CD4-positive, alpha-beta T cell (primary cell): ENCODE measurements at regions not wholly inside any gene's neighbourhood (a gene's known extent, or its start where the extent isn't known, plus 50 kb on each side); places are given as distances from the start of the nearest gene placed in this dataset.
"Not testable (repeated sequence)": the region's sequence is repeated elsewhere in the genome, so short reads cannot be mapped to it uniquely, and the experiment has no call there.

ENCODE experiments used
- ATAC-seq: fragments of 200-7000 bp; cut with Tn5 transposase; one replicate; pipeline ENCODE4 v1.10.0; 2022; ENCODE audit warnings: mild to moderate bottlenecking; ENCODE audit not compliant: poor library complexity
- CTCF ChIA-PET: fragments of 350-600 bp; sonication (Branson Sonifier 250); formaldehyde crosslinking; loops from one replicate; lab custom pipeline; 2021; ENCODE audit warnings: antibody characterized with exemption, inconsistent platforms; lab: Charles Lee
- POLR2A ChIA-PET: fragments of 350-600 bp; sonication (Branson Sonifier 250); formaldehyde crosslinking; loops from one replicate; lab custom pipeline; 2021; ENCODE audit warnings: antibody characterized with exemption, inconsistent platforms; lab: Charles Lee
- DNase-seq, 14 experiments: peaks; one replicate each; pipeline ENCODE4 v3.0.0-alpha.2; 2013 to 2020; ENCODE audit warnings: mixed read lengths in 2 of 14
- H3K27ac ChIP-seq, 2 donors: one replicate each; pipeline versions ENCODE4 v1.5.1 to v1.7.0; 2013; ENCODE audit warnings: low read length in 2 of 2, low read depth in 1 of 2, mild to moderate bottlenecking in 1 of 2
- H3K27me3 ChIP-seq, 2 experiments: 1 replicate in 1 of 2; 2 replicates in 1 of 2; pipeline versions ENCODE4 v1.6.1 to v1.7.0; 2013; ENCODE audit warnings: low read length in 2 of 2, control low read depth in 1 of 2, mild to moderate bottlenecking in 1 of 2, moderate library complexity in 1 of 2; ENCODE audit not compliant: insufficient read depth in 2 of 2, control insufficient read depth in 1 of 2
- H3K36me3 ChIP-seq: one replicate; pipeline ENCODE4 v1.6.1; 2013; ENCODE audit warnings: low read length, control low read depth; ENCODE audit not compliant: insufficient read depth
- H3K4me1 ChIP-seq: one replicate; pipeline ENCODE4 v1.6.1; 2013; ENCODE audit warnings: low read length, control low read depth; ENCODE audit not compliant: insufficient read depth
- H3K4me3 ChIP-seq: one replicate; pipeline ENCODE4 v1.5.1; 2013; ENCODE audit warnings: mild to moderate bottlenecking, low read length, moderate library complexity
- H3K9me3 ChIP-seq, 2 experiments: 1 replicate in 1 of 2; 2 replicates in 1 of 2; pipeline versions ENCODE4 v1.6.1 to v1.7.0; 2013; ENCODE audit warnings: low read length in 2 of 2, mild to moderate bottlenecking in 2 of 2, control low read depth in 1 of 2, moderate library complexity in 1 of 2; ENCODE audit not compliant: control insufficient read depth in 1 of 2, insufficient read depth in 1 of 2
- H3K27ac Mint-ChIP-seq: one replicate; pipeline ENCODE4 v1.8.0; 2020; ENCODE audit warnings: mixed read lengths
- H3K27me3 Mint-ChIP-seq: one replicate; pipeline ENCODE4 v1.8.0; 2021; ENCODE audit warnings: mixed read lengths
- H3K36me3 Mint-ChIP-seq: one replicate; pipeline ENCODE4 v1.8.0; 2021; ENCODE audit warnings: low read depth, mixed read lengths
- H3K4me1 Mint-ChIP-seq: one replicate; pipeline ENCODE4 v1.8.0; 2021; ENCODE audit warnings: low read depth, mixed read lengths
- H3K4me3 Mint-ChIP-seq: one replicate; pipeline ENCODE4 v1.8.0; 2020; ENCODE audit warnings: mild to moderate bottlenecking, mixed read lengths
- H3K9me3 Mint-ChIP-seq: one replicate; pipeline ENCODE4 v1.8.0; 2020; ENCODE audit warnings: mixed read lengths
- intact Hi-C, 2 experiments: fragments of 100-400 bp; cut with DNase I in 1 of 2; cut with micrococcal nuclease in 1 of 2; formaldehyde crosslinking; loops; one replicate each; pipeline versions ENCODE4 v1.15.1 to v1.9.0; 2023 to 2025; cut with DNase I, micrococcal nuclease
- TF ChIP-seq, protein P1 (sequence below): fragments of 200-600 bp; IDR thresholded peaks from one replicate; pipeline ENCODE4 v1.8.0; 2022; ENCODE audit warnings: antibody characterized with exemption, mild to moderate bottlenecking

DNA sequence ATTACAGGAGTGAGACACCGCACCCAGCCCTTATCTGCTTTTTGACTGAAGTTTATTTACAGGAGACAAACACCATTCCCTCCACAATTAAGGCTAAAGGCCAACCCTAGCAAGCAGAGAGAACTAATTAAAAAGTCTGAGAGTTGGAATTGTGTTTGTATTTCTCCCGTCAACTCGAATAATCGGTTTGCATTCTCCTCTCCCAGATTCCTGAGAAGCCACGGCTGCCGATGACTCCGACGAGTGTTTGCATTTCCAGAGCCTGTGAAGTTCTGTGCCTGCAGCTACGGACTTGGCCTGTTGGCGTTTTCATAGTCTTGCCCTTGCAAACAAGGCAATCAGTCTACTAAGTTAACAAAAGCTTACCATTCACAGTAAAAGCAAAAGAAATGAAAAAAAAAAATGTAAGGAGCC lies 73.2 kb upstream of the NUP50 start:
- ChIA-PET CTCF (no interaction called here), POLR2A (no interaction called here)
- Mint-ChIP-seq H3K4me3 (no peak overlapping the region), H3K36me3 (no peaks in the 10 kb centered on the region), H3K4me1 (no peaks in the 10 kb centered on the region), H3K27me3 (peaks cover 20% of the 10 kb centered on the region), H3K27ac (no peak overlapping the region), H3K9me3 (no peaks in the 10 kb centered on the region)
- Histone ChIP-seq H3K9me3 (peaks cover 0 to 27% of the 10 kb centered on the region in 2 experiments), H3K4me3 (no peak overlapping the region), H3K27ac (no peak overlapping the region), H3K27me3 (no peaks in the 10 kb centered on the region), H3K4me1 (no peaks in the 10 kb centered on the region), H3K36me3 (no peaks in the 10 kb centered on the region)
- TF ChIP-seq, protein P1, sequence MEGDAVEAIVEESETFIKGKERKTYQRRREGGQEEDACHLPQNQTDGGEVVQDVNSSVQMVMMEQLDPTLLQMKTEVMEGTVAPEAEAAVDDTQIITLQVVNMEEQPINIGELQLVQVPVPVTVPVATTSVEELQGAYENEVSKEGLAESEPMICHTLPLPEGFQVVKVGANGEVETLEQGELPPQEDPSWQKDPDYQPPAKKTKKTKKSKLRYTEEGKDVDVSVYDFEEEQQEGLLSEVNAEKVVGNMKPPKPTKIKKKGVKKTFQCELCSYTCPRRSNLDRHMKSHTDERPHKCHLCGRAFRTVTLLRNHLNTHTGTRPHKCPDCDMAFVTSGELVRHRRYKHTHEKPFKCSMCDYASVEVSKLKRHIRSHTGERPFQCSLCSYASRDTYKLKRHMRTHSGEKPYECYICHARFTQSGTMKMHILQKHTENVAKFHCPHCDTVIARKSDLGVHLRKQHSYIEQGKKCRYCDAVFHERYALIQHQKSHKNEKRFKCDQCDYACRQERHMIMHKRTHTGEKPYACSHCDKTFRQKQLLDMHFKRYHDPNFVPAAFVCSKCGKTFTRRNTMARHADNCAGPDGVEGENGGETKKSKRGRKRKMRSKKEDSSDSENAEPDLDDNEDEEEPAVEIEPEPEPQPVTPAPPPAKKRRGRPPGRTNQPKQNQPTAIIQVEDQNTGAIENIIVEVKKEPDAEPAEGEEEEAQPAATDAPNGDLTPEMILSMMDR = no peak
- ATAC-seq (no peak), DNase-seq (no peak)
- intact Hi-C loops = loop anchor here in 1 of 2 experiments (10.0 kb wide), 1 partner anchor 266 kb away; no protein-coding TSS in a partner anchor

DNA sequence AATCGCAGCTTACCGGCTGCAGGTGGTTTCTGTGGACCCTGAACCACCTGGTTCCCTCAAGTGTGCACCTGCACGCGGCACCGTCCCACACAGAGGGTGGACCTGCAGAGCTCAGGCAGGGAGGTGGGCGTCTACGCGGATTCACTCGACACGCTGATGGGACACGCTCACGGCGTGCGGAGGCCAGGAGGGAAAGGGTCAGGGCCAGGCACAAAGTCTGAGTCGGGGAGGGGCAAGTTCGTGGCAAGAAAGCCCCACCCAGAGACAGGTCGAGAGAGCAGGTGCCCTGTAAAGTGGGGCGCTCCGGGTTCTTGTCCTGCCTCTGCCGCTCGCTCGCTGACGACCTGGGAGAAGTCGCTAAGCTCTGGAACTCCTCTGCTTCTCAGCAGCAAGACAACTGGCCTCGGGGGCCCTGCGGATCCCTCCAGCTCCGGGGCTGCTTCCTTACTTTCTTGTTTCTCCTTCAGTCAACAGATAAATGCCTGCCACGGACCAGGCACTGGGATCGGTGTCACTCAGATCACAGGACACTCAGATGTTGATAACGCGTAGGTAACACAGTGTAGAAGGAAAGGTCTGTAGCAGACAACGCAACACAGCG lies 72.4 kb upstream of the NUP50 start:
- peaks cover 0 to 27% of the 10 kb centered on the region in 2 experiments for H3K9me3 ChIP-seq
- Mint-ChIP-seq H3K4me3 (no peak overlapping the region), H3K4me1 (no peaks in the 10 kb centered on the region), H3K27me3 (peaks cover 28% of the 10 kb centered on the region), H3K36me3 (no peaks in the 10 kb centered on the region), H3K9me3 (no peaks in the 10 kb centered on the region), H3K27ac (no peak overlapping the region)
- TF ChIP-seq, protein P1 = no peak
- H3K27me3 ChIP-seq = peaks cover 0 to 2% of the 10 kb centered on the region in 2 experiments
- H3K4me3 ChIP-seq = no peak overlapping the region
- H3K36me3 ChIP-seq = no peaks in the 10 kb centered on the region
- POLR2A ChIA-PET = no interaction called here
- H3K4me1 ChIP-seq = no peaks in the 10 kb centered on the region
- ATAC-seq = no peak
- CTCF ChIA-PET = no interaction called here
- H3K27ac ChIP-seq = no peak overlapping the region
- intact Hi-C loops = loop anchor here in 1 of 2 experiments (10.0 kb wide), 1 partner anchor 267 kb away; no protein-coding TSS in a partner anchor
- no peak for DNase-seq

DNA sequence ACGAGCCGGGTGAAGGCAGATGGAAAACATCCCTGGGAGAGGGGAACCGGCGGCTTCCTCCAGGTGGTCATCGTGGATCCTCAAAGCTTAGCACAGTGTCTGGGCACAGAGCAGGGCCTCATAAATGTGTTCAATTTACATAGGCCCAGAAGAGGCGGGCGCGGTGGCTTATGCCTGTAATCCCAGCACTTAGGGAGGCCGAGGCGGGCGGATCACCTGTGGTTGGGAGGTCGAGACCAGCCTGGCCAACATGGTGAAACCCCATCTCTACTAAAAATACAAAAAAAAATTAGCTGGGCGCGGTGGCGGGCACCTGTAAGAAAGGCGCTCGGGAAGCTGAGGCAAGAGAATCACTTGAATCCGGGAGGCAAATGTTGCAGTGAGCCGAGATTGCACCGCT lies 71.8 kb upstream of the NUP50 start:
- H3K4me3 Mint-ChIP-seq, H3K27ac ChIP-seq, ATAC-seq, H3K9me3 Mint-ChIP-seq, CTCF ChIA-PET, DNase-seq, POLR2A ChIA-PET, H3K4me3 ChIP-seq, H3K36me3 Mint-ChIP-seq, H3K27ac Mint-ChIP-seq, H3K27me3 ChIP-seq, H3K36me3 ChIP-seq, H3K4me1 ChIP-seq, H3K4me1 Mint-ChIP-seq: not testable (repeated sequence)
- intact Hi-C loops = loop anchor here in 1 of 2 experiments (10.0 kb wide), 1 partner anchor 267 kb away; no protein-coding TSS in a partner anchor
- H3K9me3 ChIP-seq = peaks cover 0 to 27% of the 10 kb centered on the region in 2 experiments
- H3K27me3 Mint-ChIP-seq = peaks cover 32% of the 10 kb centered on the region

DNA sequence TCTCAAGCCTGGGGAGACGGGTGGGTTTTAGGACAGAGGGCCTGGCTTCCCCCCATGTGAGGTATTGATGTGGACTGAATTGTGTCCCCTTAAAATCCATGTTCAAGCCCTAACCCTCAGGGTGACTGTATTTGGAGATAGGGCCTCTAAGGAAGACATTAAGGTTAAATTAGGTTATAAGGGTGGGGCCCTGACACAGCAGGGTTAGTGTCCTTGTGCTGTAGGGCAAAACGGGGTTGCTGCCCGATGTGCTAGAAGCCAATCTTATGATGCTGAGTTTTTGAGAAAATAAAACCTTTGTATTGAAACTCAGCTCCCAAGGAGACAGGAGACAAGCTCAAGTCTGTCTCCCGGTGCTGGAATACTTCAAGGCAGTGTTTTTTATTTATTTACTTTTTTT lies 71.1 kb upstream of the NUP50 start:
- H3K27me3 Mint-ChIP-seq = peaks cover 39% of the 10 kb centered on the region
- H3K9me3 ChIP-seq = peaks cover 0 to 27% of the 10 kb centered on the region in 2 experiments
- DNase-seq (no peak), ATAC-seq (no peak)
- no peak overlapping the region for H3K4me3 ChIP-seq
- TF ChIP-seq, protein P1 = no peak
- H3K27me3 ChIP-seq = peaks cover 0 to 5% of the 10 kb centered on the region in 2 experiments
- H3K36me3 ChIP-seq = no peaks in the 10 kb centered on the region
- ChIA-PET POLR2A (no interaction called here), CTCF (no interaction called here)
- no peaks in the 10 kb centered on the region for H3K9me3 Mint-ChIP-seq
- H3K4me1 Mint-ChIP-seq = no peaks in the 10 kb centered on the region
- no peak overlapping the region for H3K27ac Mint-ChIP-seq
- no peaks in the 10 kb centered on the region for H3K36me3 Mint-ChIP-seq
- no peak overlapping the region for H3K4me3 Mint-ChIP-seq
- intact Hi-C loops = loop anchor here in 1 of 2 experiments (10.0 kb wide), 1 partner anchor 268 kb away; no protein-coding TSS in a partner anchor
- no peak overlapping the region for H3K27ac ChIP-seq
- no peaks in the 10 kb centered on the region for H3K4me1 ChIP-seq
